ENCODE measurements at regions not wholly inside any gene's neighbourhood (a gene's known extent, or its start where the extent isn't known, plus 50 kb on each side); places are given as distances from the start of the nearest gene placed in this dataset.

DNA sequence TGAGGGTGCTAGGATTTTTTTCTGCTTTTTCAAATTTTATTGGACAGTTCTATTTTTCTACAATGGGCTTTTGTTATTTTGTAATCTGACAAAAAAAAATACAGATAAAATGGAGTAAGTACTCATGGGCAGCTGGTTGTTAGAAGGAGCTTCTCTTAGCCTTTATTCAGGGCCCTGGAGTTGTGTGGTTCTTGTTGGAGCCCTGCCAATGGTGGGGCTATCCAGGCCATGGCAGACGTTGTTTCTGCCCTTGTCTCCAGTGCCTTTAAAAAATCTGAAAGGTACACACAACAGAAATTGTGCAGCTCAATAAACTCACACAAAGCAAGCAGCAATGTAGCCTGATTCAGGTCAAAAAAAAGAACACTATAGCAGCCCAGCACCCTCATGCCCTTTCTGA is 153.5 kb upstream of the GALNT2 start:
- TF ChIP-seq EZH2 (IDR thresholded peaks at IDR 0.05; ENCODE audit: insufficient read depth, poor library complexity, severe bottlenecking) (no peak), EZH2phosphoT487 (IDR thresholded peaks at IDR 0.05; ENCODE audit: insufficient read depth, low read depth) (no peak)

Measured in GM23248 (cell line).